HG03103 (cell line): ENCODE measurements at regions not wholly inside any gene's neighbourhood (a gene's known extent, or its start where the extent isn't known, plus 50 kb on each side); places are given as distances from the start of the nearest gene placed in this dataset.

Experiments used
- ATAC-seq: cut with Tn5 transposase; IDR thresholded peaks from one replicate; pipeline ENCODE4 v1.9.1; 2021; ENCODE audit warnings: low read depth; ENCODE audit not compliant: unreplicated experiment

GRCh38 chr1:212189352-212189738 lies 95.9 kb upstream of the PPP2R5A start:
- ATAC-seq, result no peak

GRCh38 chr1:212190169-212190568 lies 95.0 kb upstream of the PPP2R5A start:
- no peak for ATAC-seq

- no peak for ATAC-seq
These were observed 92.8 kb upstream of the PPP2R5A start for GRCh38 chr1:212192261-212192998.

GRCh38 chr1:212196355-212196754 lies 88.9 kb upstream of the PPP2R5A start:
- no peak for ATAC-seq

- no peak for ATAC-seq
These were observed 83.7 kb upstream of the PPP2R5A start for GRCh38 chr1:212201461-212201860.

GRCh38 chr1:212203630-212204029 lies 81.6 kb upstream of the PPP2R5A start:
- ATAC-seq, result no peak

GRCh38 chr1:212205006-212205405 lies 80.2 kb upstream of the PPP2R5A start:
- ATAC-seq, result no peak

GRCh38 chr1:212205843-212206242 lies 79.4 kb upstream of the PPP2R5A start:
- ATAC-seq, result no peak

GRCh38 chr1:212207118-212207517 lies 78.1 kb upstream of the PPP2R5A start:
- no peak for ATAC-seq

- no peak for ATAC-seq
These were observed 77.2 kb upstream of the PPP2R5A start for GRCh38 chr1:212207822-212208520.

GRCh38 chr1:212208978-212209644 lies 76.1 kb upstream of the PPP2R5A start:
- ATAC-seq, result no peak

- no peak for ATAC-seq
These were observed 73.8 kb upstream of the PPP2R5A start for GRCh38 chr1:212211371-212211770.

- ATAC-seq, result no peak
These were observed 72.9 kb upstream of the PPP2R5A start for GRCh38 chr1:212212343-212212742.

- no peak for ATAC-seq
These were observed 72.3 kb upstream of the PPP2R5A start for GRCh38 chr1:212212906-212213305.

- no peak for ATAC-seq
These were observed 71.4 kb upstream of the PPP2R5A start for GRCh38 chr1:212213784-212214183.

GRCh38 chr1:212214325-212214724 lies 70.9 kb upstream of the PPP2R5A start:
- ATAC-seq, result no peak

GRCh38 chr1:212215910-212216309 lies 69.3 kb upstream of the PPP2R5A start:
- no peak for ATAC-seq

GRCh38 chr1:212217633-212218032 lies 67.6 kb upstream of the PPP2R5A start:
- ATAC-seq, result no peak

- ATAC-seq, result no peak
These were observed 67.1 kb upstream of the PPP2R5A start for GRCh38 chr1:212218065-212218464.

- peak; percentile 97 for ATAC-seq
These were observed 66.3 kb upstream of the PPP2R5A start for GRCh38 chr1:212218911-212219310.

- no peak for ATAC-seq
These were observed 65.3 kb upstream of the PPP2R5A start for GRCh38 chr1:212219679-212220463.
